Peyer's patch (tissue), 4 donors: ENCODE measurements at regions not wholly inside any gene's neighbourhood (a gene's known extent, or its start where the extent isn't known, plus 50 kb on each side); places are given as distances from the start of the nearest gene placed in this dataset.

Experiments
- POLR2A ChIP-seq, 2 donors: fragments of 450-650 bp; IDR thresholded peaks; one replicate each; pipeline ENCODE4 v1.5.1; 2017; ENCODE audit warnings: antibody characterized with exemption in 2 of 2, mild to moderate bottlenecking in 2 of 2, moderate library complexity in 2 of 2
- TF ChIP-seq, protein P1 (sequence below), 6 experiments: fragments of 450-650 bp in 4 of 6; fragments of 200-600 bp in 2 of 6; sonication (generic) in 1 of 6; IDR thresholded peaks; one replicate each; pipeline ENCODE4 v1.5.1; 2017 to 2019; ENCODE audit warnings: antibody characterized with exemption in 6 of 6, mild to moderate bottlenecking in 3 of 6, moderate library complexity in 1 of 6

DNA sequence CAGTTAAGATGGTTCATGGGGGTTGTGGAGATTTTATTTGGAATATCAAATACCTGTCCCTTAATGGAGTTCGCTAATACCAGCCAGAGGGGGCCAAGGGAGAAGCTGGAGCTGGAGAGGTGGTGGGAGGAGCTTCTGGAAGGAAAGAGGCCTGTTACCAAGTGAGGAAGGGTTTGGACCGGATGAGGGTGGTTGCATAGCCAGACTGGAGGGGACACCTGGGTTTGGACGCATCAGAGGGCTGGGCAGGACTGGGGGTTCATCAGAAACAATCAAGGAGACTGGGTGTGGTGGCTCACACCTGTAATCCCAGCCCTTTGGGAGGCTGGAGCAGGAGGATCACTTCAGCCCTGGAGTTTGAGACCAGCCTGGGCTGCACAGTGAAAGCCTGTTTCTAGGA, 111.8 kb upstream of the IER5L start:
- TF ChIP-seq, protein P1, sequence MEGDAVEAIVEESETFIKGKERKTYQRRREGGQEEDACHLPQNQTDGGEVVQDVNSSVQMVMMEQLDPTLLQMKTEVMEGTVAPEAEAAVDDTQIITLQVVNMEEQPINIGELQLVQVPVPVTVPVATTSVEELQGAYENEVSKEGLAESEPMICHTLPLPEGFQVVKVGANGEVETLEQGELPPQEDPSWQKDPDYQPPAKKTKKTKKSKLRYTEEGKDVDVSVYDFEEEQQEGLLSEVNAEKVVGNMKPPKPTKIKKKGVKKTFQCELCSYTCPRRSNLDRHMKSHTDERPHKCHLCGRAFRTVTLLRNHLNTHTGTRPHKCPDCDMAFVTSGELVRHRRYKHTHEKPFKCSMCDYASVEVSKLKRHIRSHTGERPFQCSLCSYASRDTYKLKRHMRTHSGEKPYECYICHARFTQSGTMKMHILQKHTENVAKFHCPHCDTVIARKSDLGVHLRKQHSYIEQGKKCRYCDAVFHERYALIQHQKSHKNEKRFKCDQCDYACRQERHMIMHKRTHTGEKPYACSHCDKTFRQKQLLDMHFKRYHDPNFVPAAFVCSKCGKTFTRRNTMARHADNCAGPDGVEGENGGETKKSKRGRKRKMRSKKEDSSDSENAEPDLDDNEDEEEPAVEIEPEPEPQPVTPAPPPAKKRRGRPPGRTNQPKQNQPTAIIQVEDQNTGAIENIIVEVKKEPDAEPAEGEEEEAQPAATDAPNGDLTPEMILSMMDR (IDR thresholded peaks at IDR 0.05): no peak
- TF ChIP-seq POLR2A (IDR thresholded peaks at IDR 0.05): no peak
